HCT116 (cell line): ENCODE measurements at regions not wholly inside any gene's neighbourhood (a gene's known extent, or its start where the extent isn't known, plus 50 kb on each side); places are given as distances from the start of the nearest gene placed in this dataset.

ENCODE experiments used
- ATAC-seq: fragments of 200-7000 bp; cut with Tn5 transposase; 2 replicates; pipeline ENCODE4 v1.9.1; 2020; ENCODE audit warnings: mild to moderate bottlenecking, moderate library complexity
- BruUV-seq: library from RNA; stranded (reverse); fragments of 400-500 nt; replicated peaks from 2 replicates; lab custom pipeline; 2021; lab: Mats Ljungman, UMichigan
- CTCF ChIA-PET: fragments of 300-600 bp; sonication (Branson Sonifier 250); formaldehyde crosslinking; loops from one replicate; lab custom pipeline; 2021; ENCODE audit warnings: antibody characterized with exemption; lab: Charles Lee
- POLR2A ChIA-PET: fragments of 300-600, 350-600 bp; sonication (Branson Sonifier 250); formaldehyde crosslinking; loops from one replicate; lab custom pipeline; 2021; ENCODE audit warnings: antibody characterized with exemption; lab: Charles Lee
- RAD21 ChIA-PET, 2 experiments: fragments of 300-600 bp; sonication (Branson Sonifier 250); formaldehyde crosslinking; loops; one replicate each; lab custom pipeline; 2023; ENCODE audit warnings: low total read pairs in 2 of 2; ENCODE audit not compliant: uncharacterized antibody in 2 of 2, unreplicated experiment in 2 of 2, low non-redundant PET in 1 of 2; lab: Charles Lee
- DNase-seq: peaks from one replicate; pipeline ENCODE4 v3.0.0-alpha.2; 2010; ENCODE audit warnings: low read depth, low spot score
- H2AFZ ChIP-seq: fragments of 200-600 bp; shearing (Covaris generic), sonication (generic); 2 replicates; pipeline ENCODE4 v1.6.1; 2017; ENCODE audit warnings: low read depth, mixed run types, mixed read lengths, antibody characterized with exemption, low read length; ENCODE audit not compliant: poor library complexity, severe bottlenecking
- H3K27ac ChIP-seq: 2 replicates; pipeline ENCODE4 v1.5.1; 2012; ENCODE audit warnings: low read depth, low read length
- H3K27me3 ChIP-seq: fragments of 200-600 bp; sonication (generic); 2 replicates; pipeline ENCODE4 v1.6.1; 2016; ENCODE audit warnings: mixed run types, low read length, mixed read lengths; ENCODE audit not compliant: insufficient read depth
- H3K36me3 ChIP-seq, 2 experiments: fragments of 200-500 bp in 1 of 2; fragments of 200-600 bp in 1 of 2; sonication (Bioruptor generic) in 1 of 2; sonication (generic) in 1 of 2; 2 replicates each; pipeline versions ENCODE4 v1.5.1 to v1.6.1; 2014 to 2016; ENCODE audit warnings: low read length in 2 of 2, inconsistent platforms in 1 of 2, mixed read lengths in 1 of 2, mixed run types in 1 of 2; ENCODE audit not compliant: insufficient read depth in 2 of 2, control insufficient read depth in 1 of 2
- H3K4me1 ChIP-seq, 2 experiments: fragments of 200-600 bp in 1 of 2; sonication (generic) in 1 of 2; 2 replicates each; pipeline versions ENCODE4 v1.5.1 to v1.6.1; 2012 to 2017; ENCODE audit warnings: low read length in 2 of 2, inconsistent platforms in 1 of 2, mild to moderate bottlenecking in 1 of 2, mixed read lengths in 1 of 2, mixed run types in 1 of 2, moderate library complexity in 1 of 2; ENCODE audit not compliant: insufficient read depth in 2 of 2, control insufficient read depth in 1 of 2
- H3K4me2 ChIP-seq: fragments of 200-600 bp; sonication (generic); 2 replicates; pipeline ENCODE4 v1.6.1; 2017; ENCODE audit warnings: mixed run types, low read length, mixed read lengths
- H3K4me3 ChIP-seq, 2 experiments: fragments of 200-600 bp in 1 of 2; sonication (generic) in 1 of 2; replicated peaks in 1 of 2; 2 replicates each; pipeline ENCODE4 v1.5.1; 2011 to 2016; ENCODE audit warnings: low read length in 2 of 2, control low read depth in 1 of 2, low read depth in 1 of 2, mild to moderate bottlenecking in 1 of 2, mixed read lengths in 1 of 2, mixed run types in 1 of 2
- H3K79me2 ChIP-seq: fragments of 200-600 bp; sonication (generic); 2 replicates; pipeline ENCODE4 v1.6.1; 2017; ENCODE audit warnings: mild to moderate bottlenecking, mixed run types, low read length, moderate library complexity, mixed read lengths; ENCODE audit not compliant: insufficient read depth
- H3K9ac ChIP-seq: fragments of 200-600 bp; sonication (generic); 2 replicates; pipeline ENCODE4 v1.6.1; 2016; ENCODE audit warnings: low read length, mixed read lengths
- H3K9me2 ChIP-seq: fragments of 200-600 bp; sonication (generic), shearing (Covaris generic); 2 replicates; pipeline ENCODE4 v1.6.1; 2017; ENCODE audit warnings: mixed run types, mild to moderate bottlenecking, moderate library complexity; ENCODE audit not compliant: insufficient read depth
- H3K9me3 ChIP-seq, 2 experiments: fragments of 200-500 bp in 1 of 2; fragments of 200-600 bp in 1 of 2; sonication (Bioruptor generic) in 1 of 2; sonication (generic) in 1 of 2; 2 replicates each; pipeline ENCODE4 v1.6.1; 2014 to 2017; ENCODE audit warnings: low read length in 2 of 2, mixed read lengths in 2 of 2, inconsistent platforms in 1 of 2, low read depth in 1 of 2, mild to moderate bottlenecking in 1 of 2, mixed run types in 1 of 2, moderate library complexity in 1 of 2; ENCODE audit not compliant: control insufficient read depth in 1 of 2, insufficient read depth in 1 of 2
- H4K20me1 ChIP-seq: fragments of 200-600 bp; sonication (generic), shearing (Covaris generic); 2 replicates; pipeline ENCODE4 v1.6.1; 2017; ENCODE audit warnings: mixed run types, mild to moderate bottlenecking, moderate library complexity; ENCODE audit not compliant: insufficient read depth
- ATF3 ChIP-seq: IDR thresholded peaks from 2 replicates; pipeline ENCODE4 v1.6.1; 2012
- CBX3 ChIP-seq: IDR thresholded peaks from 2 replicates; pipeline ENCODE4 v1.6.1; 2012; ENCODE audit warnings: low read depth
- POLR2A ChIP-seq: IDR thresholded peaks from 2 replicates; pipeline ENCODE4 v1.7.0; 2011; ENCODE audit warnings: borderline replicate concordance; ENCODE audit not compliant: insufficient read depth, insufficient read length; ENCODE audit errors: extremely low read depth
- YY1 ChIP-seq: IDR thresholded peaks from 2 replicates; pipeline ENCODE4 v1.6.1; 2011; ENCODE audit warnings: low read length, low read depth, moderate library complexity, mild to moderate bottlenecking; ENCODE audit not compliant: insufficient replicate concordance; ENCODE audit errors: extremely low read depth
- ZFX ChIP-seq: fragments of 450-650 bp; IDR thresholded peaks from 2 replicates; pipeline ENCODE4 v1.6.1; 2017
- intact Hi-C: fragments of 100-400 bp; cut with micrococcal nuclease; formaldehyde crosslinking; loops from 2 replicates; pipeline ENCODE4 v1.10.0; 2022

DNA sequence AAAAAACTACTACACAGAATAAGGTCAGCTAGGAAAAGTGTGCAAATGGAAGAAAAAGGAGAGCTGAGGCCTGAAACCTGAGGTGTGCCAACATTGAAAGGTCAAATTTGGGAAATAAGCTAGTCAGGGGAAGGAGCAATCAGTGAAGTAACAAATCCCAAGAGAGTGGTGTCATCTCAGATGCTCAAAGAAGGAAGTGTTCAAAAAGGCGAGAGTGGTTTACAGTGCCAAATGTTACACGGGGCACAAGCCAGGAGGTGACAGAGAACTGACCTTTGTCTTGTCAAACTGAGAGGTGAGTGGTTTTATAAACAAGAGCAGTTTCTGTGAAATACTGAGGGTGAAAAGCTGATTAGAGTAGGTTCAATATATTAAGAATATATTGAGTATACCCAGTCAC, 83.0 kb upstream of the TCF21 start:
- CTCF ChIA-PET: no interaction called here
- no peak overlapping the region for H2AFZ ChIP-seq

DNA sequence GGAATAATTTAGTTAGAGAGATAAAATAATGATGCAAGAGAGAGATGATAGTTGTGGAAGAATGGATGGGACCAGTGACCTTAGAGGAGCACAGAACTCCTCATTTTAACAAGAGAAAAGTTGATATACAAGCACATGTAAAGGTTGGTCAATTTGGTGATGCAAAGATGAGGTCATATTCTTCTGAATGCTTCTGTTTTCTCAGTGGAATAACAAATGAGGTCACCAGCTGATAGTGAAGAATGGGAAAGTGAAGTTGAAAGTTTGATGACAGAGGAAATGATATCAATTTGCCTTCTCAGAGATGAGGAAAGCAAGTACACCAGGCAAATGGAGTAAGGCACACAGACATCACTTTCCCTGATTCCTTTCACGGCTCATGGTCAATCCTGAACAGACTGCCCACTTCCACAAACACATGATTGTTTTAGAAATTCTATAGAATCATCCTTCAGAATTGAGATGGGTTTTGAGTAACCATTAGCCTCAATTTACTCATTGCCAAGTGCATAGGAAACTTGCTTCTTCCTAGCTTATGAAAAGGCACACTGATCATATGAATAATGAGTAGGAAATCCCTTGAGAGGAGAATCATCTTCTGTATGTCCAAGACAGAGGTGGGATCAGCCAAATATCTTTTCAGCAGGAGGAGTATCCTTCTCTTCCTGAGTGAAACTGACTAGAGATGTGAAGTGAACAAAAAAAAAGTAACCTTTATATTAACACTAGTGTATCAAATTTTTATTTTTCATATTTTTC, 82.4 kb upstream of the TCF21 start:
- POLR2A ChIA-PET: no interaction called here
- H3K27me3 ChIP-seq: no peaks in the 10 kb centered on the region
- H3K9me2 ChIP-seq: no peaks in the 10 kb centered on the region
- CTCF ChIA-PET: no interaction called here
- no TSS peak for BruUV-seq
- H3K36me3 ChIP-seq: no peaks in the 10 kb centered on the region
- no peak overlapping the region for H3K4me2 ChIP-seq
- H3K27ac ChIP-seq: no peak overlapping the region
- RAD21 ChIA-PET: interaction anchor here in 1 of 2 experiments (0.7 kb wide), 1 partner anchor 52 kb away, joined by 3 read pairs; no protein-coding TSS in a partner anchor
- no peaks in the 10 kb centered on the region for H4K20me1 ChIP-seq
- no peak for TF ChIP-seq CBX3
- TF ChIP-seq POLR2A: no peak
- no peak for TF ChIP-seq ATF3
- no peak for ATAC-seq
- intact Hi-C loops: no loop called here
- H3K4me3 ChIP-seq: no peak overlapping the region
- no peak overlapping the region for H3K9ac ChIP-seq
- H2AFZ ChIP-seq: no peak overlapping the region
- no peaks in the 10 kb centered on the region for H3K9me3 ChIP-seq
- no peaks in the 10 kb centered on the region for H3K79me2 ChIP-seq
- no peak for DNase-seq
- H3K4me1 ChIP-seq: no peaks in the 10 kb centered on the region

More for the DNA sequence above, 83.0 kb upstream of the TCF21 start:
- no peak overlapping the region for H3K9ac ChIP-seq
- BruUV-seq: no TSS peak
- H3K9me3 ChIP-seq: no peaks in the 10 kb centered on the region
- intact Hi-C loops: no loop called here
- no peaks in the 10 kb centered on the region for H3K9me2 ChIP-seq
- DNase-seq (no peak), ATAC-seq (no peak)
- H3K27ac ChIP-seq: no peak overlapping the region
- H3K4me1 ChIP-seq: no peaks in the 10 kb centered on the region
- ChIA-PET POLR2A (no interaction called here), RAD21 (interaction anchor here in 1 of 2 experiments (0.7 kb wide), 1 partner anchor 52 kb away, joined by 3 read pairs; no protein-coding TSS in a partner anchor)
- no peaks in the 10 kb centered on the region for H3K36me3 ChIP-seq
- H3K4me2 ChIP-seq: no peak overlapping the region
- no peaks in the 10 kb centered on the region for H3K79me2 ChIP-seq
- H3K27me3 ChIP-seq: no peaks in the 10 kb centered on the region
- H4K20me1 ChIP-seq: no peaks in the 10 kb centered on the region
- TF ChIP-seq YY1 (no peak), ZFX (no peak)
- TF ChIP-seq, all 23 proteins: peak for 0
- H3K4me3 ChIP-seq: no peak overlapping the region
